GM12865 (cell line): ENCODE measurements at regions not wholly inside any gene's neighbourhood (a gene's known extent, or its start where the extent isn't known, plus 50 kb on each side); places are given as distances from the start of the nearest gene placed in this dataset.

ENCODE experiments used
- DNase-seq: peaks from one replicate; pipeline ENCODE4 v3.0.0; 2010; ENCODE audit warnings: low read depth
- H3K4me3 ChIP-seq: 2 replicates; pipeline ENCODE4 v1.5.1; 2011; ENCODE audit warnings: mild to moderate bottlenecking, low read depth, low read length, control low read depth
- TF ChIP-seq, protein P1 (sequence below): IDR thresholded peaks from 2 replicates; pipeline ENCODE4 v1.5.1; 2011; ENCODE audit warnings: low read length, control low read depth, low read depth, inconsistent platforms; ENCODE audit not compliant: insufficient read depth; ENCODE audit errors: missing control alignments

- no peak overlapping the region for H3K4me3 ChIP-seq
- DNase-seq, result no peak
- TF ChIP-seq, protein P1, sequence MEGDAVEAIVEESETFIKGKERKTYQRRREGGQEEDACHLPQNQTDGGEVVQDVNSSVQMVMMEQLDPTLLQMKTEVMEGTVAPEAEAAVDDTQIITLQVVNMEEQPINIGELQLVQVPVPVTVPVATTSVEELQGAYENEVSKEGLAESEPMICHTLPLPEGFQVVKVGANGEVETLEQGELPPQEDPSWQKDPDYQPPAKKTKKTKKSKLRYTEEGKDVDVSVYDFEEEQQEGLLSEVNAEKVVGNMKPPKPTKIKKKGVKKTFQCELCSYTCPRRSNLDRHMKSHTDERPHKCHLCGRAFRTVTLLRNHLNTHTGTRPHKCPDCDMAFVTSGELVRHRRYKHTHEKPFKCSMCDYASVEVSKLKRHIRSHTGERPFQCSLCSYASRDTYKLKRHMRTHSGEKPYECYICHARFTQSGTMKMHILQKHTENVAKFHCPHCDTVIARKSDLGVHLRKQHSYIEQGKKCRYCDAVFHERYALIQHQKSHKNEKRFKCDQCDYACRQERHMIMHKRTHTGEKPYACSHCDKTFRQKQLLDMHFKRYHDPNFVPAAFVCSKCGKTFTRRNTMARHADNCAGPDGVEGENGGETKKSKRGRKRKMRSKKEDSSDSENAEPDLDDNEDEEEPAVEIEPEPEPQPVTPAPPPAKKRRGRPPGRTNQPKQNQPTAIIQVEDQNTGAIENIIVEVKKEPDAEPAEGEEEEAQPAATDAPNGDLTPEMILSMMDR, result no peak
These were observed 64.7 kb upstream of the CTSO start for GRCh38 chr4:156018383-156018782.

- TF ChIP-seq, protein P1, result no peak
- no peak for DNase-seq
- H3K4me3 ChIP-seq, result no peak overlapping the region
These were observed 62.1 kb upstream of the CTSO start for GRCh38 chr4:156015781-156016180.

- H3K4me3 ChIP-seq, result no peak overlapping the region
- no peak for DNase-seq
- TF ChIP-seq, protein P1, result no peak
These were observed 52.5 kb upstream of the CTSO start for GRCh38 chr4:156006192-156006591.
